GM12878 (cell line): ENCODE measurements at regions not wholly inside any gene's neighbourhood (a gene's known extent, or its start where the extent isn't known, plus 50 kb on each side); places are given as distances from the start of the nearest gene placed in this dataset.

Source experiments
- ATAC-seq: fragments of 200-7000 bp; cut with Tn5 transposase; 3 replicates; pipeline ENCODE4 v1.9.1; 2020; ENCODE audit warnings: mild to moderate bottlenecking, moderate library complexity
- BruUV-seq: library from RNA; stranded (reverse); fragments of 400-500 nt; replicated peaks from 2 replicates; lab custom pipeline; 2021; lab: Mats Ljungman, UMichigan
- CTCF ChIA-PET: fragments of 300-600 bp; sonication (Branson Sonifier 250); formaldehyde crosslinking; extraction: SDS; loops from one replicate; lab custom pipeline; 2021; ENCODE audit warnings: inconsistent platforms; lab: Yijun Ruan, JAX
- POLR2A ChIA-PET: fragments of 350-600 bp; formaldehyde crosslinking; extraction: SDS; loops from one replicate; lab custom pipeline; 2021; ENCODE audit warnings: inconsistent platforms; lab: Charles Lee
- RAD21 ChIA-PET: fragments of 300-600 bp; sonication (Branson Sonifier 250); formaldehyde crosslinking; loops from one replicate; lab custom pipeline; 2023; ENCODE audit warnings: antibody characterized with exemption; ENCODE audit not compliant: unreplicated experiment; lab: Charles Lee
- SMC1A ChIA-PET: fragments of 300-600 bp; sonication (Branson Sonifier 250); formaldehyde crosslinking; loops from one replicate; lab custom pipeline; 2023; ENCODE audit not compliant: unreplicated experiment, uncharacterized antibody; lab: Charles Lee
- DNase-seq: peaks from one replicate; pipeline ENCODE4 v3.0.0-alpha.2; 2011; ENCODE audit warnings: low read depth, low spot score
- FAIRE-seq: peaks from 3 replicates; lab custom pipeline; 2011; peaks lifted over from hg19 to GRCh38; lab: Jason Lieb, UNC
- H2AFZ ChIP-seq: 2 replicates; pipeline ENCODE4 v1.6.0; 2011; ENCODE audit warnings: low read depth, low read length, control low read depth; ENCODE audit not compliant: control insufficient read depth
- H3K27ac ChIP-seq: 2 replicates; pipeline ENCODE4 v1.5.1; 2011; ENCODE audit warnings: control low read depth; ENCODE audit not compliant: control insufficient read depth, insufficient read depth
- H3K27me3 ChIP-seq, 2 experiments: replicated peaks in 1 of 2; 2 replicates each; pipeline versions ENCODE4 v1.6.0 to v1.6.1; 2011; ENCODE audit warnings: low read length in 1 of 2; ENCODE audit not compliant: control insufficient read depth in 2 of 2, insufficient read depth in 2 of 2
- H3K36me3 ChIP-seq, 2 experiments: 2 replicates each; pipeline ENCODE4 v1.5.1; 2011; ENCODE audit warnings: low read length in 1 of 2; ENCODE audit not compliant: control insufficient read depth in 2 of 2, insufficient read depth in 2 of 2
- H3K4me1 ChIP-seq: 2 replicates; pipeline ENCODE4 v1.6.1; 2011; ENCODE audit warnings: mild to moderate bottlenecking, low read length, moderate library complexity, mixed read lengths; ENCODE audit not compliant: control insufficient read depth, insufficient read depth
- H3K4me2 ChIP-seq: 2 replicates; pipeline ENCODE4 v1.6.0; 2011; ENCODE audit warnings: control low read depth; ENCODE audit not compliant: control insufficient read depth, insufficient read depth
- H3K4me3 ChIP-seq: fragments of 200-600 bp; sonication (generic); 2 replicates; pipeline ENCODE4 v1.5.1; 2016
- H3K79me2 ChIP-seq: 2 replicates; pipeline ENCODE4 v1.6.0; 2011; ENCODE audit warnings: low read length; ENCODE audit not compliant: control insufficient read depth, insufficient read depth
- H3K9ac ChIP-seq: 2 replicates; pipeline ENCODE4 v1.8.0; 2011; ENCODE audit warnings: low read length, control low read depth, mixed read lengths; ENCODE audit not compliant: control insufficient read depth, insufficient read depth
- H3K9me3 ChIP-seq: replicated peaks from 3 replicates; pipeline ENCODE4 v1.5.1; 2011; ENCODE audit warnings: mild to moderate bottlenecking, low read length; ENCODE audit not compliant: control insufficient read depth, insufficient read depth
- H4K20me1 ChIP-seq: 2 replicates; pipeline ENCODE4 v1.6.0; 2011; ENCODE audit not compliant: control insufficient read depth, insufficient read depth
- BACH1 ChIP-seq: fragments of 450-650 bp; IDR thresholded peaks from 2 replicates; pipeline ENCODE4 v1.6.1; 2017; ENCODE audit warnings: mild to moderate bottlenecking, borderline replicate concordance
- CREB1 ChIP-seq: IDR thresholded peaks from 2 replicates; pipeline ENCODE4 v1.6.1; 2012; ENCODE audit warnings: low read depth, mild to moderate bottlenecking, inconsistent platforms
- RB1 ChIP-seq: fragments of 450-650 bp; formaldehyde crosslinking; IDR thresholded peaks from 2 replicates; pipeline ENCODE4 v1.6.1; 2017; ENCODE audit warnings: mild to moderate bottlenecking, borderline replicate concordance
- SIX5 ChIP-seq: IDR thresholded peaks from 2 replicates; pipeline ENCODE4 v1.6.1; 2011; ENCODE audit warnings: mild to moderate bottlenecking, low read depth, low read length, moderate library complexity; ENCODE audit not compliant: severe bottlenecking
- STAT1 ChIP-seq: fragments of 450-650 bp; conservative IDR thresholded peaks from 2 replicates; pipeline ENCODE4 v1.6.1; 2014; ENCODE audit warnings: antibody characterized with exemption, mild to moderate bottlenecking
- STAT3 ChIP-seq: IDR thresholded peaks from 2 replicates; pipeline ENCODE4 v1.6.1; 2011; ENCODE audit warnings: low read depth, low read length, improper control_type of control experiment
- in situ Hi-C: fragments of 300-500 bp; cut with MboI; formaldehyde crosslinking; loops from 9 replicates; pipeline ENCODE4 v1.14.3; 2018; ENCODE audit warnings: mixed read lengths
- intact Hi-C: fragments of 100-400 bp; cut with micrococcal nuclease; formaldehyde crosslinking; loops from one replicate; pipeline ENCODE4 v1.14.2; 2022; ENCODE audit not compliant: unreplicated experiment
- TF ChIP-seq, protein P1 (sequence below): IDR thresholded peaks from 2 replicates; pipeline ENCODE4 v1.6.1; 2011; ENCODE audit warnings: low read depth, low read length, improper control_type of control experiment, borderline replicate concordance
- TF ChIP-seq, protein P2 (sequence below): fragments of 450-650 bp; IDR thresholded peaks from 2 replicates; pipeline ENCODE4 v1.6.1; 2017; ENCODE audit warnings: mild to moderate bottlenecking, moderate library complexity
- TF ChIP-seq, protein P3 (sequence below), 3 experiments: IDR thresholded peaks in 2 of 3; conservative IDR thresholded peaks in 1 of 3; 2 replicates each; pipeline ENCODE4 v1.5.1; 2011; ENCODE audit warnings: low read depth in 3 of 3, low read length in 3 of 3, mild to moderate bottlenecking in 3 of 3, control low read depth in 2 of 3, moderate library complexity in 2 of 3, inconsistent platforms in 1 of 3, mixed read lengths in 1 of 3; ENCODE audit not compliant: control insufficient read depth in 2 of 3, insufficient read depth in 1 of 3; ENCODE audit errors: extremely low read depth in 1 of 3
- TF ChIP-seq, protein P4 (sequence below): IDR thresholded peaks from 2 replicates; pipeline ENCODE4 v1.6.1; 2012; ENCODE audit warnings: low read depth, low read length, improper control_type of control experiment

DNA sequence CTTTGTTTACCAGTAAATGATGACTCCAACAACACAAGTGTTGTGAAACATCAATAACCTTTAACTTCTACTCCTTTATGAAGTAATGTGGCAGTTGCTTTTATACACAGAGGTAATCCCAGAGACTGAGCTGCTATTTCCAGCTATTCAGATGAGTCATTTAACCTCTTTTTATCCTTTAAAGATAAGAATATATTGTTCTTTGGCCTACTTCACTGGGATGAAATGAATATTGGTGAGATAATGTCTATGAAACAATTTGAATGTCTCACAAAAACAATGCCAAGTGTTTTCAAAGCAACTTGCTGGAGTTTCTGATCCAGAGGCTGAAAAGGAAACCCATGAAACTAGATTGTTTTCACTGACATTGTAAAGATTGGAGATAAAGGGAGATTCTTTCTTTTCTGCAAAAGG lies 564.4 kb upstream of the LUZP2 start:
- Histone ChIP-seq H3K9me3 (no peaks in the 10 kb centered on the region), H3K79me2 (no peaks in the 10 kb centered on the region), H3K4me3 (no peak overlapping the region), H3K27me3 (no peaks in the 10 kb centered on the region), H4K20me1 (no peaks in the 10 kb centered on the region), H3K4me2 (no peak overlapping the region), H3K36me3 (no peaks in the 10 kb centered on the region), H3K27ac (no peak overlapping the region), H2AFZ (no peak overlapping the region), H3K9ac (no peak overlapping the region), H3K4me1 (no peaks in the 10 kb centered on the region)
- in situ Hi-C loops (no loop called here), intact Hi-C loops (no loop called here)
- FAIRE-seq (no peak), DNase-seq (no peak), ATAC-seq (no peak)
- ChIA-PET SMC1A (no interaction called here), POLR2A (no interaction called here), CTCF (no interaction called here), RAD21 (no interaction called here)
- no TSS peak for BruUV-seq
- TF ChIP-seq, protein P1, sequence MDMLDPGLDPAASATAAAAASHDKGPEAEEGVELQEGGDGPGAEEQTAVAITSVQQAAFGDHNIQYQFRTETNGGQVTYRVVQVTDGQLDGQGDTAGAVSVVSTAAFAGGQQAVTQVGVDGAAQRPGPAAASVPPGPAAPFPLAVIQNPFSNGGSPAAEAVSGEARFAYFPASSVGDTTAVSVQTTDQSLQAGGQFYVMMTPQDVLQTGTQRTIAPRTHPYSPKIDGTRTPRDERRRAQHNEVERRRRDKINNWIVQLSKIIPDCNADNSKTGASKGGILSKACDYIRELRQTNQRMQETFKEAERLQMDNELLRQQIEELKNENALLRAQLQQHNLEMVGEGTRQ, result no peak
- TF ChIP-seq, protein P2, sequence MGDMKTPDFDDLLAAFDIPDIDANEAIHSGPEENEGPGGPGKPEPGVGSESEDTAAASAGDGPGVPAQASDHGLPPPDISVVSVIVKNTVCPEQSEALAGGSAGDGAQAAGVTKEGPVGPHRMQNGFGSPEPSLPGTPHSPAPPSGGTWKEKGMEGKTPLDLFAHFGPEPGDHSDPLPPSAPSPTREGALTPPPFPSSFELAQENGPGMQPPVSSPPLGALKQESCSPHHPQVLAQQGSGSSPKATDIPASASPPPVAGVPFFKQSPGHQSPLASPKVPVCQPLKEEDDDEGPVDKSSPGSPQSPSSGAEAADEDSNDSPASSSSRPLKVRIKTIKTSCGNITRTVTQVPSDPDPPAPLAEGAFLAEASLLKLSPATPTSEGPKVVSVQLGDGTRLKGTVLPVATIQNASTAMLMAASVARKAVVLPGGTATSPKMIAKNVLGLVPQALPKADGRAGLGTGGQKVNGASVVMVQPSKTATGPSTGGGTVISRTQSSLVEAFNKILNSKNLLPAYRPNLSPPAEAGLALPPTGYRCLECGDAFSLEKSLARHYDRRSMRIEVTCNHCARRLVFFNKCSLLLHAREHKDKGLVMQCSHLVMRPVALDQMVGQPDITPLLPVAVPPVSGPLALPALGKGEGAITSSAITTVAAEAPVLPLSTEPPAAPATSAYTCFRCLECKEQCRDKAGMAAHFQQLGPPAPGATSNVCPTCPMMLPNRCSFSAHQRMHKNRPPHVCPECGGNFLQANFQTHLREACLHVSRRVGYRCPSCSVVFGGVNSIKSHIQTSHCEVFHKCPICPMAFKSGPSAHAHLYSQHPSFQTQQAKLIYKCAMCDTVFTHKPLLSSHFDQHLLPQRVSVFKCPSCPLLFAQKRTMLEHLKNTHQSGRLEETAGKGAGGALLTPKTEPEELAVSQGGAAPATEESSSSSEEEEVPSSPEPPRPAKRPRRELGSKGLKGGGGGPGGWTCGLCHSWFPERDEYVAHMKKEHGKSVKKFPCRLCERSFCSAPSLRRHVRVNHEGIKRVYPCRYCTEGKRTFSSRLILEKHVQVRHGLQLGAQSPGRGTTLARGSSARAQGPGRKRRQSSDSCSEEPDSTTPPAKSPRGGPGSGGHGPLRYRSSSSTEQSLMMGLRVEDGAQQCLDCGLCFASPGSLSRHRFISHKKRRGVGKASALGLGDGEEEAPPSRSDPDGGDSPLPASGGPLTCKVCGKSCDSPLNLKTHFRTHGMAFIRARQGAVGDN, result no peak
- no peak for TF ChIP-seq STAT1
- no peak for TF ChIP-seq SIX5
- TF ChIP-seq BACH1, result no peak
- TF ChIP-seq, protein P3, sequence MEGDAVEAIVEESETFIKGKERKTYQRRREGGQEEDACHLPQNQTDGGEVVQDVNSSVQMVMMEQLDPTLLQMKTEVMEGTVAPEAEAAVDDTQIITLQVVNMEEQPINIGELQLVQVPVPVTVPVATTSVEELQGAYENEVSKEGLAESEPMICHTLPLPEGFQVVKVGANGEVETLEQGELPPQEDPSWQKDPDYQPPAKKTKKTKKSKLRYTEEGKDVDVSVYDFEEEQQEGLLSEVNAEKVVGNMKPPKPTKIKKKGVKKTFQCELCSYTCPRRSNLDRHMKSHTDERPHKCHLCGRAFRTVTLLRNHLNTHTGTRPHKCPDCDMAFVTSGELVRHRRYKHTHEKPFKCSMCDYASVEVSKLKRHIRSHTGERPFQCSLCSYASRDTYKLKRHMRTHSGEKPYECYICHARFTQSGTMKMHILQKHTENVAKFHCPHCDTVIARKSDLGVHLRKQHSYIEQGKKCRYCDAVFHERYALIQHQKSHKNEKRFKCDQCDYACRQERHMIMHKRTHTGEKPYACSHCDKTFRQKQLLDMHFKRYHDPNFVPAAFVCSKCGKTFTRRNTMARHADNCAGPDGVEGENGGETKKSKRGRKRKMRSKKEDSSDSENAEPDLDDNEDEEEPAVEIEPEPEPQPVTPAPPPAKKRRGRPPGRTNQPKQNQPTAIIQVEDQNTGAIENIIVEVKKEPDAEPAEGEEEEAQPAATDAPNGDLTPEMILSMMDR (IDR thresholded peaks at IDR 0.05 in 2 of 3, conservative IDR thresholded peaks at IDR 0.05 in 1 of 3; ENCODE audit: control insufficient read depth in 2 of 3, extremely low read depth in 1 of 3, insufficient read depth in 1 of 3, low read depth in 3 of 3, low read length in 3 of 3), result no peak
- no peak for TF ChIP-seq CREB1
- TF ChIP-seq STAT3, result no peak
- TF ChIP-seq, protein P4, sequence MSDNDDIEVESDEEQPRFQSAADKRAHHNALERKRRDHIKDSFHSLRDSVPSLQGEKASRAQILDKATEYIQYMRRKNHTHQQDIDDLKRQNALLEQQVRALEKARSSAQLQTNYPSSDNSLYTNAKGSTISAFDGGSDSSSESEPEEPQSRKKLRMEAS, result no peak
- no peak for TF ChIP-seq RB1
